K562 (cell line): ENCODE measurements at regions not wholly inside any gene's neighbourhood (a gene's known extent, or its start where the extent isn't known, plus 50 kb on each side); places are given as distances from the start of the nearest gene placed in this dataset.

ENCODE experiments used
- ATF7 ChIP-seq: fragments of 450-650 bp; IDR thresholded peaks from 2 replicates; pipeline ENCODE4 v1.7.1; 2014; ENCODE audit warnings: mild to moderate bottlenecking, moderate library complexity
- DACH1 ChIP-seq: fragments of 450-650 bp; IDR thresholded peaks from 2 replicates; pipeline ENCODE4 v1.6.1; 2018; ENCODE audit not compliant: partially characterized antibody
- FOXM1 ChIP-seq, 2 experiments: fragments of 450-650 bp in 1 of 2; sonication (generic) in 1 of 2; formaldehyde crosslinking in 1 of 2; IDR thresholded peaks; 2 replicates each; pipeline versions ENCODE4 v1.6.1 to v1.9.0; 2017 to 2022; ENCODE audit warnings: low read depth in 2 of 2, mild to moderate bottlenecking in 2 of 2, missing genetic modification reagents in 1 of 2, moderate library complexity in 1 of 2
- LCOR ChIP-seq: sonication (generic); formaldehyde crosslinking; IDR thresholded peaks from 2 replicates; pipeline ENCODE4 v1.8.0; 2022; ENCODE audit warnings: mild to moderate bottlenecking, missing genetic modification reagents
- MTA2 ChIP-seq: fragments of 450-650 bp; IDR thresholded peaks from 2 replicates; pipeline ENCODE4 v1.6.1; 2016; ENCODE audit warnings: low read depth
- NCOA4 ChIP-seq: fragments of 450-650 bp; IDR thresholded peaks from 2 replicates; pipeline ENCODE4 v1.6.1; 2018; ENCODE audit warnings: mild to moderate bottlenecking; ENCODE audit not compliant: partially characterized antibody
- TAF15 ChIP-seq: fragments of 200-400 bp; formaldehyde crosslinking; IDR thresholded peaks from 2 replicates; pipeline ENCODE4 v1.6.1; 2017; ENCODE audit warnings: mild to moderate bottlenecking, low read depth, low read length, moderate library complexity
- TRIM28 ChIP-seq: fragments of 450-650 bp; IDR thresholded peaks from 2 replicates; pipeline ENCODE4 v1.6.1; 2017
- U2AF2 ChIP-seq: fragments of 200-400 bp; formaldehyde crosslinking; optimal IDR thresholded peaks from 2 replicates; pipeline ENCODE3; 2017; ENCODE audit warnings: low read depth, mild to moderate bottlenecking, low read length
- ZNF444 ChIP-seq: fragments of 250-450 bp; sonication (Bioruptor Pico); IDR thresholded peaks from 2 replicates; pipeline ENCODE4 v1.4.0; 2020; ENCODE audit warnings: mild to moderate bottlenecking, moderate library complexity
- ZZZ3 ChIP-seq: fragments of 450-650 bp; IDR thresholded peaks from 2 replicates; pipeline ENCODE4 v1.6.1; 2016; ENCODE audit warnings: antibody characterized with exemption, mild to moderate bottlenecking, moderate library complexity
- TF ChIP-seq, protein P1 (sequence below): fragments of 450-650 bp; conservative IDR thresholded peaks from 2 replicates; pipeline ENCODE4 v1.6.1; 2016; ENCODE audit warnings: missing genetic modification characterization, low read depth, mild to moderate bottlenecking, control low read depth, missing compliant biosample characterization
- TF ChIP-seq, protein P2 (sequence below): IDR thresholded peaks from 3 replicates; pipeline ENCODE4 v1.6.1; 2011; ENCODE audit warnings: borderline replicate concordance, mild to moderate bottlenecking, moderate library complexity; ENCODE audit not compliant: insufficient read length; ENCODE audit errors: extremely low read depth
- TF ChIP-seq, protein P3 (sequence below), 3 experiments: fragments of 200-800 bp in 1 of 3; sonication (Bioruptor generic) in 1 of 3; sonication (generic) in 1 of 3; formaldehyde crosslinking in 1 of 3; IDR thresholded peaks; 2 replicates each; pipeline versions ENCODE4 v1.6.1 to v1.8.0; 2016 to 2022; ENCODE audit warnings: mild to moderate bottlenecking in 2 of 3, missing compliant biosample characterization in 2 of 3, missing genetic modification characterization in 2 of 3, missing genetic modification reagents in 1 of 3
- TF ChIP-seq, protein P4 (sequence below): fragments of 450-650 bp; IDR thresholded peaks from 2 replicates; pipeline ENCODE4 v1.6.1; 2018; ENCODE audit warnings: mild to moderate bottlenecking, low read depth; ENCODE audit not compliant: partially characterized antibody

DNA sequence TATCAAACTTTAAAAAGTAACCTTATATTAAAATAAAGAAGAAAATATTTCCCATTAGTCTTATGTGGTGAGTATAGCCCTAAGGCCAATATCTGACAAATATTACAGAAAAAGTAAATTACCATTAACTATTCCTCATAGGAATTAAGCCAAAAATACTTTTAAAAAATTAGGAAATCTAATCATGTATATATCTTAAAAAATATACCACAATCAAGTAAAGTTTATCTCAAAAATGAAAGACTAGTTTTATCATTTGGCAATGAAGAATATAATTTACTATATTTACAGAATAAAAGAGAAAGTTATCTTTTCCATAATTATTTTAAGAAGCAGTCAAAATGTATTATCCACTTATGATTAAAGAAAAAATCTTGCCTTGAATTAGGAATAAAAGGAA lies 458.8 kb upstream of the ZNF462 start (continued):
- TF ChIP-seq ZZZ3 (no peak), ATF7 (no peak), MTA2 (no peak), ZNF444 (CRISPR knock-in tag) (no peak), TAF15 (no peak), TRIM28 (no peak), FOXM1 (IDR thresholded peaks at IDR 0.05; ENCODE audit: low read depth) (no peak), FOXM1 (CRISPR knock-in tag; IDR thresholded peaks at IDR 0.05; ENCODE audit: low read depth) (no peak), DACH1 (no peak), U2AF2 (no peak), NCOA4 (no peak), LCOR (CRISPR knock-in tag) (no peak)
- TF ChIP-seq, protein P1, sequence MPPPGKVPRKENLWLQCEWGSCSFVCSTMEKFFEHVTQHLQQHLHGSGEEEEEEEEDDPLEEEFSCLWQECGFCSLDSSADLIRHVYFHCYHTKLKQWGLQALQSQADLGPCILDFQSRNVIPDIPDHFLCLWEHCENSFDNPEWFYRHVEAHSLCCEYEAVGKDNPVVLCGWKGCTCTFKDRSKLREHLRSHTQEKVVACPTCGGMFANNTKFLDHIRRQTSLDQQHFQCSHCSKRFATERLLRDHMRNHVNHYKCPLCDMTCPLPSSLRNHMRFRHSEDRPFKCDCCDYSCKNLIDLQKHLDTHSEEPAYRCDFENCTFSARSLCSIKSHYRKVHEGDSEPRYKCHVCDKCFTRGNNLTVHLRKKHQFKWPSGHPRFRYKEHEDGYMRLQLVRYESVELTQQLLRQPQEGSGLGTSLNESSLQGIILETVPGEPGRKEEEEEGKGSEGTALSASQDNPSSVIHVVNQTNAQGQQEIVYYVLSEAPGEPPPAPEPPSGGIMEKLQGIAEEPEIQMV: no peak
- TF ChIP-seq, protein P2, sequence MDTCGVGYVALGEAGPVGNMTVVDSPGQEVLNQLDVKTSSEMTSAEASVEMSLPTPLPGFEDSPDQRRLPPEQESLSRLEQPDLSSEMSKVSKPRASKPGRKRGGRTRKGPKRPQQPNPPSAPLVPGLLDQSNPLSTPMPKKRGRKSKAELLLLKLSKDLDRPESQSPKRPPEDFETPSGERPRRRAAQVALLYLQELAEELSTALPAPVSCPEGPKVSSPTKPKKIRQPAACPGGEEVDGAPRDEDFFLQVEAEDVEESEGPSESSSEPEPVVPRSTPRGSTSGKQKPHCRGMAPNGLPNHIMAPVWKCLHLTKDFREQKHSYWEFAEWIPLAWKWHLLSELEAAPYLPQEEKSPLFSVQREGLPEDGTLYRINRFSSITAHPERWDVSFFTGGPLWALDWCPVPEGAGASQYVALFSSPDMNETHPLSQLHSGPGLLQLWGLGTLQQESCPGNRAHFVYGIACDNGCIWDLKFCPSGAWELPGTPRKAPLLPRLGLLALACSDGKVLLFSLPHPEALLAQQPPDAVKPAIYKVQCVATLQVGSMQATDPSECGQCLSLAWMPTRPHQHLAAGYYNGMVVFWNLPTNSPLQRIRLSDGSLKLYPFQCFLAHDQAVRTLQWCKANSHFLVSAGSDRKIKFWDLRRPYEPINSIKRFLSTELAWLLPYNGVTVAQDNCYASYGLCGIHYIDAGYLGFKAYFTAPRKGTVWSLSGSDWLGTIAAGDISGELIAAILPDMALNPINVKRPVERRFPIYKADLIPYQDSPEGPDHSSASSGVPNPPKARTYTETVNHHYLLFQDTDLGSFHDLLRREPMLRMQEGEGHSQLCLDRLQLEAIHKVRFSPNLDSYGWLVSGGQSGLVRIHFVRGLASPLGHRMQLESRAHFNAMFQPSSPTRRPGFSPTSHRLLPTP: no peak
- TF ChIP-seq, protein P3, sequence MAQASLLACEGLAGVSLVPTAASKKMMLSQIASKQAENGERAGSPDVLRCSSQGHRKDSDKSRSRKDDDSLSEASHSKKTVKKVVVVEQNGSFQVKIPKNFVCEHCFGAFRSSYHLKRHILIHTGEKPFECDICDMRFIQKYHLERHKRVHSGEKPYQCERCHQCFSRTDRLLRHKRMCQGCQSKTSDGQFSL (CRISPR knock-in tag; IDR thresholded peaks at IDR 0.05): no peak
- TF ChIP-seq, protein P3 (tag; IDR thresholded peaks at IDR 0.05): no peak
- TF ChIP-seq, protein P4, sequence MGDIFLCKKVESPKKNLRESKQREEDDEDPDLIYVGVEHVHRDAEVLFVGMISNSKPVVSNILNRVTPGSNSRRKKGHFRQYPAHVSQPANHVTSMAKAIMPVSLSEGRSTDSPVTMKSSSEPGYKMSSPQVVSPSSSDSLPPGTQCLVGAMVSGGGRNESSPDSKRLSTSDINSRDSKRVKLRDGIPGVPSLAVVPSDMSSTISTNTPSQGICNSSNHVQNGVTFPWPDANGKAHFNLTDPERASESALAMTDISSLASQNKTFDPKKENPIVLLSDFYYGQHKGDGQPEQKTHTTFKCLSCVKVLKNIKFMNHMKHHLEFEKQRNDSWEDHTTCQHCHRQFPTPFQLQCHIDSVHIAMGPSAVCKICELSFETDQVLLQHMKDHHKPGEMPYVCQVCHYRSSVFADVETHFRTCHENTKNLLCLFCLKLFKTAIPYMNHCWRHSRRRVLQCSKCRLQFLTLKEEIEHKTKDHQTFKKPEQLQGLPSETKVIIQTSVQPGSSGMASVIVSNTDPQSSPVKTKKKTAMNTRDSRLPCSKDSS: no peak
